ENCODE measurements at regions not wholly inside any gene's neighbourhood (a gene's known extent, or its start where the extent isn't known, plus 50 kb on each side); places are given as distances from the start of the nearest gene placed in this dataset.

DNA sequence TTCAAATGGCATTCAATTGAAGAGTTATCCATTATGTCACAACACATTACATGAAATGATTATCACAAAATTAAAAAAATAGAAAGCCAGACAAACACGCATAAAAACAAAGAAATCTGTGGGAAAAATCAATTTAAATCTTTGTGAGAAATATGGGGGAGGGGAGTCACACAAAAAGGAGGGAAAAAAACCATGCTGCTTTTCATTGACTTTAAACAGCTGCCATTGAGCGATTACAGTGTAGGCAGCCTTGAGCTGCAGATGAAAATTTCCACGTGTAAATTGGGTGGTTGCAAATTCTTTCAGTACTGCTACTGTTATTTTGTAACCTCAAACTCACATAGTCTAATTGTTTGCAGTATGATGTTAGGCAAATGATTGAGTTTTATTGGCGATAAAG, 889.9 kb upstream of the PHF14 start:
- H2AFZ ChIP-seq (ENCODE audit: low read depth, low read length), result no peak overlapping the region
- H3K9me3 ChIP-seq (ENCODE audit: low read length), result no peaks in the 10 kb centered on the region
- peaks cover 11% of the 10 kb centered on the region for H3K4me1 ChIP-seq (ENCODE audit: insufficient read depth, low read length)
- no peak overlapping the region for H3K4me3 ChIP-seq (ENCODE audit: low read length)
- H3K36me3 ChIP-seq (ENCODE audit: insufficient read depth, low read length), result no peaks in the 10 kb centered on the region
- H3K27me3 ChIP-seq (ENCODE audit: insufficient read depth, low read length), result no peaks in the 10 kb centered on the region

DNA sequence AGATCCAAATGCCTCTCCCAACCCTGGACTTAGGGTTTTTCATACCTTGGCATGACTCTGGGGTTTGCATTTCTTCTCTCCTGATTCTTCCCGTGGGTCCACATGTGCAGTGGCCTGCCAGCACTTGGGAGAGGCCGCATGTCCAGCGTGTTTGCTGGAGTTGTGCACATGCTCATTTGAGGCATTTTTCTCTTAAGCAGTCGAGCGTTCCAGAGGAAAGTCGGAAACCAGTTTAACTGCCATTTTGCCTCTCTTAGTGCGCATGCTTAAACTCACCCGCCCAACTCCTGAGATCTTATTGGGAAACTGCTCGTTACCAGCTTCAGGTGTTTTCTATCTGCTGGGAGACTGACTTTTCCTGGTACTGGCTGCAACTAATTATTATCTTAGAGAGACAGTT, 888.4 kb upstream of the PHF14 start:
- Histone ChIP-seq H3K9me3 (ENCODE audit: low read length) (no peaks in the 10 kb centered on the region), H3K4me1 (ENCODE audit: insufficient read depth, low read length) (peaks cover 6% of the 10 kb centered on the region), H3K4me3 (ENCODE audit: low read length) (no peak overlapping the region), H3K27me3 (ENCODE audit: insufficient read depth, low read length) (no peaks in the 10 kb centered on the region), H3K36me3 (ENCODE audit: insufficient read depth, low read length) (no peaks in the 10 kb centered on the region), H2AFZ (ENCODE audit: low read depth, low read length) (no peak overlapping the region)

DNA sequence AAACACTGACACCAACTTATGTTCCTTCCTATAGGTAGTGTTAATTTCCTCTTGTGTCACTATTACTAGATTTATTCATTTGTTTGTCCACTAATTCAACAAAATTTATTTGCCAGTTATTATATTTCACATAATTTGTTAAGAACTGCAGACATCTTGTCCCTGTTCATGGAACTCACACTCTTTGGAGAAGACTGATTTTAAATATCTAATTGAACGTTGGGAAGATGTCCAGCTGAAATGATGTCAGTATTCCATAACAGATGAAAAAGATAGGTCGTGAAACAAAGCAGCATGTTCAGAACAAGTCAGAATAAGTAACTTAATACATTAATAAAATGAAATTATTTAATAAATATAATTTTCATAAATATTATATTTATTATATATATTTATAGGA, 873.1 kb upstream of the PHF14 start:
- Histone ChIP-seq H2AFZ (ENCODE audit: low read depth, low read length) (no peak overlapping the region), H3K27me3 (ENCODE audit: insufficient read depth, low read length) (no peaks in the 10 kb centered on the region), H3K36me3 (ENCODE audit: insufficient read depth, low read length) (no peaks in the 10 kb centered on the region), H3K4me3 (ENCODE audit: low read length) (no peak overlapping the region), H3K4me1 (ENCODE audit: insufficient read depth, low read length) (no peaks in the 10 kb centered on the region), H3K9me3 (ENCODE audit: low read length) (no peaks in the 10 kb centered on the region)

DNA sequence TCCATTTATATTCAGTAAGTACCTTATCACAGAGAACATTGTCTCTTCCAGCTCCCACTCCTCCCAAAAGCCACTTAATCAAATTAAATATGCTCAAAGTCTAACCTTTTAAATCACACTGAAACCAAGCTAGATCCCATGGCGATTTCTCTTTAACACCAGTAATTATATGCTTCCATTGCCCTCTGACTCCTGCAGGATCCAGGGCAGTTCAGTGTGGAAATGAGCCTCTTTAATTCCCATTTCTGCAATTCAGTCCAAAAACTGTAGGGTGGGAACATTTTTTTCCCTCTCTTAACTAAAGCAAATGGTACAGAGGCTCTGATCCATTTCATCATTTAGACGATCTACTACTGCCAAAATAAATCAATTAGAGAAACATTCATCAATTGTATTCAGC, 872.3 kb upstream of the PHF14 start:
- H3K4me1 ChIP-seq (ENCODE audit: insufficient read depth, low read length), result no peaks in the 10 kb centered on the region

DNA sequence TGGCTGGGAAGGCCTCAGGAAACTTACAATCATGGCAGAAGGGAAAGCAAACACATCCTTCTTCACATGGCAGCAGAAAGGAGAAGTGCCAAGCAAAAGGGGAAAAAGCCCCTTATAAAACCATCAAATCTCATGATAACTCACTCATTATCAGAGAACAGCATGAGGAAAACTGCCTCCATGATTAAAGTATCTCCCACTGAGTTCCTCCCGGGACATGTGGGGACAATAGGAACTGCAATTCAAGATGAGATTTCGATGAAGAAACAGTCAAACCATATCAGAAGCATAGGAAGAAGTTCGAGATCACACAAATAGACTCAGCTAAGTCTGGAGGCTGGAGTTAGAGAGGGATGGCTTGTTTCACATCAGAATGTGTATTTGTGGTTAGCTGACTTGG, 869.4 kb upstream of the PHF14 start:
- Histone ChIP-seq H3K36me3 (ENCODE audit: insufficient read depth, low read length) (no peaks in the 10 kb centered on the region), H3K27me3 (ENCODE audit: insufficient read depth, low read length) (no peaks in the 10 kb centered on the region), H2AFZ (ENCODE audit: low read depth, low read length) (no peak overlapping the region), H3K9me3 (ENCODE audit: low read length) (no peaks in the 10 kb centered on the region), H3K4me1 (ENCODE audit: insufficient read depth, low read length) (no peaks in the 10 kb centered on the region), H3K4me3 (ENCODE audit: low read length) (no peak overlapping the region)

More for the DNA sequence above, 872.3 kb upstream of the PHF14 start:
- H3K9me3 ChIP-seq (ENCODE audit: low read length), result no peaks in the 10 kb centered on the region
- H3K27me3 ChIP-seq (ENCODE audit: insufficient read depth, low read length), result no peaks in the 10 kb centered on the region
- H3K4me3 ChIP-seq (ENCODE audit: low read length), result no peak overlapping the region
- no peak overlapping the region for H2AFZ ChIP-seq (ENCODE audit: low read depth, low read length)
- no peaks in the 10 kb centered on the region for H3K36me3 ChIP-seq (ENCODE audit: insufficient read depth, low read length)

DNA sequence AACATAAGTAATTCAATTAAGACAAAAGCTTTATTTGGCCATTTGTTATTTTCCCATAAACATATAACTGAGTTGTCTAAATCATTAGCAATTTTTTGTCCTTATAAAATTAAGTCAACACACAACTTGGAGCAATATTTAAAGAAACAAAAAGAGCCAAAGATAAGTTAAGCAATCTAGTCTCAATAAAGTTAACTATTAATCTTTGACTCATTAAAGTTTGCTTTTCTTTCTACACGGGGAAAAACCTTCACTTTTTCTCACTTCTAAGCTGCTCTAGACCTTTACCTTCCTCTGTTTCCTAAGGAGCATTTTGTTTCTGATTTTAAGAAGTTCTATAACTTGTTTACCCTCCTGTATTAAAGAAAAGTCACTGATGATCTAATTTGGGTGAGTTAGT, 867.1 kb upstream of the PHF14 start:
- Histone ChIP-seq H3K4me3 (ENCODE audit: low read length) (no peak overlapping the region), H3K27me3 (ENCODE audit: insufficient read depth, low read length) (no peaks in the 10 kb centered on the region), H3K4me1 (ENCODE audit: insufficient read depth, low read length) (no peaks in the 10 kb centered on the region), H3K9me3 (ENCODE audit: low read length) (no peaks in the 10 kb centered on the region), H2AFZ (ENCODE audit: low read depth, low read length) (no peak overlapping the region), H3K36me3 (ENCODE audit: insufficient read depth, low read length) (no peaks in the 10 kb centered on the region)

DNA sequence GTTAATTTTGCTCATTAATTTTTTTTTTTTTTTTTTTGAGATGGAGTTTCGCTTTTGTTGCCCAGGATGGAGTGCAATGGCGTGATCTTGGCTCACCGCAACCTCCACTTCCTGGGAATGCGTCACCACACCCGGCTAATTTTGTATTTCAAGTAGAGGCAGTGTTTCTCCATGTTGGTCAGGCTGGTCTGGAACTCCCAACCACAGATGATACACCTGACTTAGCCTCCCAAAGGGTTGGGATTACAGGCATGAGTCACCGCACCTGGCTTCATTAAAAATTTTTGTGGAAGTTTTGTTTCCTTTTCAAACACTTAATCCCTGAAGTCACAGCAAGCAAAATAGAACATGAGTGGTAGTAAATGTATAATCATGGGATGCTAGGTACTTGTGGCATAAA, 857.2 kb upstream of the PHF14 start:
- Histone ChIP-seq H3K36me3 (ENCODE audit: insufficient read depth, low read length) (no peaks in the 10 kb centered on the region), H3K27me3 (ENCODE audit: insufficient read depth, low read length) (no peaks in the 10 kb centered on the region), H3K4me3 (ENCODE audit: low read length) (no peak overlapping the region)

DNA sequence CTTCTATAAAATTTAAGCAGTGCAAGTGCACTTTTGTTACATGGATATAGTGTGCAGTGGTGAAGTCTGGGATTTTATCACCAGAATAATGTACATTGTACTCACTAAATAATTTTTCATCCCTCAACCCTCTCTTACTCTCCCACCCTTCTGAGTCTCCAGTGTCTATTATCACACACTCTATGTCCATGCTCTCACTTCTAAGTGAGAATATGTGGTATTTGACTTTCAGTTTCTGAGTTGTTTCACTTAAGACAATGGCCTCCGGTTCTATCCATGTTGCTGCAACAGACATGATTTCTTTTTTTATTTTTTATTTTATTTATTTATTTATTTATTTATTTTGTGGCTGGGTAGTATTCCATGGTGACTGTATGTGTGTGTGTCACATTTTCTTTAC, 855.9 kb upstream of the PHF14 start:
- Histone ChIP-seq H3K27me3 (ENCODE audit: insufficient read depth, low read length) (no peaks in the 10 kb centered on the region), H3K36me3 (ENCODE audit: insufficient read depth, low read length) (no peaks in the 10 kb centered on the region), H3K4me1 (ENCODE audit: insufficient read depth, low read length) (peaks cover 20% of the 10 kb centered on the region), H3K4me3 (ENCODE audit: low read length) (no peak overlapping the region), H2AFZ (ENCODE audit: low read depth, low read length) (no peak overlapping the region), H3K9me3 (ENCODE audit: low read length) (no peaks in the 10 kb centered on the region)

More for the DNA sequence above, 857.2 kb upstream of the PHF14 start:
- Histone ChIP-seq H2AFZ (ENCODE audit: low read depth, low read length) (no peak overlapping the region), H3K9me3 (ENCODE audit: low read length) (no peaks in the 10 kb centered on the region), H3K4me1 (ENCODE audit: insufficient read depth, low read length) (peaks cover 8% of the 10 kb centered on the region)

DNA sequence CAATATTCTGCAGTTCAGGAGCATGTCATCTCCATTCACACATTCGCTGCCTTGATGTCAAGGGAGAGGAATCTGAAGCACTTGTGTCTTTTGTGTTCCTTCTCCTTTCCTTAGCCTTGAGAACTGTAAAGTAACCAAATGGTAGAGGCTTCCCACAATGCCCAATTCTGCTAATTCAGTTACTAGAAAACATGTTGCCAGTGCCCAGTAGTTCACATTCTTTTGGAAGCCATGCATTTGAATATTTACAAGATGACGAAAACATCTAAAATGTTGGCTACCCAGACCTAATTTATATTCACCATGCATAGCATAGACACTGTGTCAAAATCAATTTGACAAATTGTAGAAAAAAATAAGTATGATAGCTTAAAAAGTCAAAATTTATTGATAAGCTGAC, 852.7 kb upstream of the PHF14 start:
- Histone ChIP-seq H3K9me3 (ENCODE audit: low read length) (no peaks in the 10 kb centered on the region), H3K36me3 (ENCODE audit: insufficient read depth, low read length) (no peaks in the 10 kb centered on the region), H3K4me3 (ENCODE audit: low read length) (no peak overlapping the region)

DNA sequence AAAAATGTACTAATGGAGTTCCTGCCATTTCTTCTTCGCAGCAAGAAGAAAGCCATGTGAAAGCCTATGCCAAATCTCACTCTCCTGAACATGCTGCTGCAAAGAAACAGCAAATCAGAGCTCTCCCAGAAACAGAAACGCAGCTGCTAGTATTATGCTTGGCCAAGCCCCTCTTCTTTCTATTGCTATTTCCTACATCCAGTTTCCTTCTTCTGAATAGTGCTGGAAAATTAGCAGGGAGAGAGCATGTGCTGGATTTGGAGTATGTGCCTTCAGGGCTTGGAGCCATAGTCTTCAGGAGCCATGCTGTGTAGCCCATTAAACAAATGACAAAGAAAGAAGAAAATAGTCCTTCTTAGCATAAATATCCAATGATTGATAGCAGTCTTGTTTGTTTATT, 852.0 kb upstream of the PHF14 start:
- peaks cover 22% of the 10 kb centered on the region for H3K4me1 ChIP-seq (ENCODE audit: insufficient read depth, low read length)
- peak overlapping the region; percentile 43 for H3K4me3 ChIP-seq (ENCODE audit: low read length)
- no peaks in the 10 kb centered on the region for H3K36me3 ChIP-seq (ENCODE audit: insufficient read depth, low read length)
- H2AFZ ChIP-seq (ENCODE audit: low read depth, low read length), result peak overlapping the region; percentile 42
- no peaks in the 10 kb centered on the region for H3K27me3 ChIP-seq (ENCODE audit: insufficient read depth, low read length)
- no peaks in the 10 kb centered on the region for H3K9me3 ChIP-seq (ENCODE audit: low read length)

More for the DNA sequence above, 852.7 kb upstream of the PHF14 start:
- no peak overlapping the region for H2AFZ ChIP-seq (ENCODE audit: low read depth, low read length)
- peaks cover 22% of the 10 kb centered on the region for H3K4me1 ChIP-seq (ENCODE audit: insufficient read depth, low read length)
- H3K27me3 ChIP-seq (ENCODE audit: insufficient read depth, low read length), result no peaks in the 10 kb centered on the region

DNA sequence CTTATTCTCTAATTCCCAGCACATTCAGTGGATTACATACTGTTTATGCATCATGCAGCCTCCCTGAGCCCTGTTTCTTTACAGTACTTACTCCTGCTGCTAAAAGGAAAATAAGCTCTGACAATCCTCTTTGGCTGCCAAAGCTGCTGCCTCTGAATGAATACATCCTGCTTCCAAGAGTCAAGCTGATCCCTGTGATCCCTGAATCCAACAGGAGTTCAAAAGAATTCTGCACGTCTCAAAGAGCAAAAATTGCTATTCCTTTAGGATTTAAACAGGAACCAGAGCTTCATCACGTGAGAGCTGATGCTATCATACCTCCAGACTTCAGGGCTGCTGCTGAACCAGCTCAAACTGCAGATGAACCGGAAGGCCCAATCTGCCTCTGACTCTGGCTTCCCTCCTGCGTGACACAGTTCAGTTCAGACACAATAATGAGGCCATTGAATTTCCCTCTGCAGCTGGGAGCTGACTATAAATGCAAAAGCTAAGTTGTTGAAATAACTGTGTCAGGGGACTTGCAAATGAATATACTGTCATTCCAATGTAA, 851.0 kb upstream of the PHF14 start:
- H2AFZ ChIP-seq (ENCODE audit: low read depth, low read length), result peak overlapping the region; percentile 42
- peaks cover 22% of the 10 kb centered on the region for H3K4me1 ChIP-seq (ENCODE audit: insufficient read depth, low read length)
- no peaks in the 10 kb centered on the region for H3K36me3 ChIP-seq (ENCODE audit: insufficient read depth, low read length)
- H3K9me3 ChIP-seq (ENCODE audit: low read length), result no peaks in the 10 kb centered on the region
- peak overlapping the region; percentile 43 for H3K4me3 ChIP-seq (ENCODE audit: low read length)
- H3K27me3 ChIP-seq (ENCODE audit: insufficient read depth, low read length), result no peaks in the 10 kb centered on the region

DNA sequence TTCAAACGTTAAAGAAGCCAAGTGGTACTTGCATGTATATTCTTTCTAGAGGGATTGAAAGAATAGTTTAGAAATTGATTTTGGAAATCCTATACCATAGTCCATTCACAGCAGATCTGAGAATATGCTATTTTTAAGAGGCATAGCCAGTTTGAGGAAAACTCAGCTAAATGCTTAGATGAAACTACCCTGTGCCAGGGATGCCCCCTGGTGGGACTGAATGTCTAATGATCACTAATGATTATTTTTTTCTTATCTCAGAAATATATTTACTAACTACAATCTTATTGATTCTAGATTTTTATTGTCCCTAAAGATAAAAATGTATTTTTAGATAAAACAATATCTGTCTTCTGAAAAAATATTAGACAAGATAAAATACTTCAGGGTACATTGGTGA, 844.9 kb upstream of the PHF14 start:
- no peaks in the 10 kb centered on the region for H3K27me3 ChIP-seq (ENCODE audit: insufficient read depth, low read length)
- H3K36me3 ChIP-seq (ENCODE audit: insufficient read depth, low read length), result no peaks in the 10 kb centered on the region
- no peak overlapping the region for H2AFZ ChIP-seq (ENCODE audit: low read depth, low read length)
- no peaks in the 10 kb centered on the region for H3K4me1 ChIP-seq (ENCODE audit: insufficient read depth, low read length)
- no peaks in the 10 kb centered on the region for H3K9me3 ChIP-seq (ENCODE audit: low read length)
- H3K4me3 ChIP-seq (ENCODE audit: low read length), result no peak overlapping the region

DNA sequence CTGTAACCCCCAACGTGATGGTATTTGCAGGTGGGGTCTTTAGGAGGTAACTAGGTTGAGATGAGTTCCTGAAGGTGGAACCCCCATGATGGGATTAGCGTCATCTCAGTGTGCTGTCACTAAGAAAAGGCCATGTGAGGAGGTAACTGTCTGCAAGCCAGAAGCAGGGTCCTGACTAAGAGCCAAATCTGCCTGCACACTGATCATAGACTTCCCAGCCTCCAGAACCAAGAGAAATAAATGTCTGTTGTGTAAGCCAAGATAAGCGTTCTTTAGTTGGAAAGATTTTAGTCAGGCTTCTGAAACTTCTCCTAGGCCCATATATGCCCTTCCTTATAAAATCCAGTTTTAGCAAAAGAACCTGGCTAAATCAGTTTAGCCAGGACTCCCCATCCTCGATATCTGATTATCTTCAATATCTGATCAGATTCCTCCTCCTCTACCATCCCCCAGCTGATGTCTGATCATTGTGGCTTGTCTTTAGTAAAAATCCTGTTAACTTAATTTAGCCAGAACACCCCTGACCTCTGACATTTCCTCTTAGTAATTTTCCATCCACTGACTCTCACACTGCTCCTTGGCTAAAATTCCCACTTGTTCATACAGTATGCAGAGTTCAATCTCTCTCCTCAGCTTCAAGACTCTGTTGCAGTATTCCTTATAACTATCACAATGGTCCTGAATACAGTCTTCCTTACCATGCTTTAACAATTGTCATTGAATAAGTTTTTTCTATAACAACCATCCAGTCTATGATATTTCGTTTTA, 835.4 kb upstream of the PHF14 start:
- peaks cover 9% of the 10 kb centered on the region for H3K4me1 ChIP-seq (ENCODE audit: insufficient read depth, low read length)
- no peaks in the 10 kb centered on the region for H3K36me3 ChIP-seq (ENCODE audit: insufficient read depth, low read length)
- H3K9me3 ChIP-seq (ENCODE audit: low read length), result no peaks in the 10 kb centered on the region
- H2AFZ ChIP-seq (ENCODE audit: low read depth, low read length), result no peak overlapping the region
- H3K4me3 ChIP-seq (ENCODE audit: low read length), result no peak overlapping the region
- no peaks in the 10 kb centered on the region for H3K27me3 ChIP-seq (ENCODE audit: insufficient read depth, low read length)

DNA sequence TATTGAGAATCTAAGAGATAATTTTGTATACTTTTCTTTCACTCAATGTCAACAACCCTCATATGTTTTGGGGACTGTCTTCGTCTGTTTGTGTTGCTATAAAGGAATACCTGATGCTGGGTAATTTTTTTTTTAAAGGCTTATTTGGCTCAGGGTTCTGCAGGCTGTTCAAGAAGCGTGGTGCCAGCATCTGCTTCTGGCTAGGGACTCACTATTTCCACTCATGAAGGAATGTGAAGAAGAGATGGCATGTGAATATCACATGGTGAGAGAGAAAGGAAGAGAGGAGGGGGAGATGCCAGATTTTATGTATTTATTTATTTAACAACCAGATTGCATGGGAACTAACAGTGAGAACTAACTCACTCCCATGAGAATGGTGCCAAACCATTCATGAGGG, 827.4 kb upstream of the PHF14 start:
- Histone ChIP-seq H3K4me1 (ENCODE audit: insufficient read depth, low read length) (no peaks in the 10 kb centered on the region), H3K9me3 (ENCODE audit: low read length) (no peaks in the 10 kb centered on the region), H3K36me3 (ENCODE audit: insufficient read depth, low read length) (no peaks in the 10 kb centered on the region), H3K4me3 (ENCODE audit: low read length) (no peak overlapping the region), H3K27me3 (ENCODE audit: insufficient read depth, low read length) (no peaks in the 10 kb centered on the region), H2AFZ (ENCODE audit: low read depth, low read length) (no peak overlapping the region)

All from neuron (in vitro differentiated cells).